ENCODE measurements at regions not wholly inside any gene's neighbourhood (a gene's known extent, or its start where the extent isn't known, plus 50 kb on each side); places are given as distances from the start of the nearest gene placed in this dataset.

DNA sequence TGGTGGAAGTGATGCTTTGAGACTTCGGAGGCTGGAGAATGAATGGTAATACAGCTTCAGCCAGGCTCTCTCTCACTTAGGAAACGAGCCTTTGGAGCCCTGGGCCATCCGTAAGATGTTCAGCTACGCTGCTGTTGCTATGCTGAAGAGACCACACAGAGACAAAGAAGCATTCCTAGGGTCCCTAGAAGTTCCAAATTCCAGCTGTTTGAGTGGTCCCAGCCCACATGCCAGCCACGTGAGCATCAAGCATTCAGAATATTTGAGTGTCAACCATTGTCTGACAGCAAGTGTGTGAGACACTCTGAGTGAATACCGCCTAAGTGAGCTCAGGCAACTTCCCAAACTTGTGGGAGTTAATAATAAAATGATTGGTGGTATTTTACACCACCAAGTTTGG, 212.9 kb downstream of the CD47 start:
- Histone ChIP-seq H3K4me3 (no peak overlapping the region), H3K27ac (no peak overlapping the region), H3K4me1 (no peaks in the 10 kb centered on the region), H3K9me3 (no peaks in the 10 kb centered on the region), H3K27me3 (no peaks in the 10 kb centered on the region), H3K36me3 (replicated peaks in 1 of 2; ENCODE audit: insufficient read depth in 1 of 2, low read depth in 2 of 2) (no peaks in the 10 kb centered on the region)
- intact Hi-C loops (cut with DNase I), result no loop called here
- DNase-seq, result no peak
- no peak for ATAC-seq
- TF ChIP-seq, protein P1, sequence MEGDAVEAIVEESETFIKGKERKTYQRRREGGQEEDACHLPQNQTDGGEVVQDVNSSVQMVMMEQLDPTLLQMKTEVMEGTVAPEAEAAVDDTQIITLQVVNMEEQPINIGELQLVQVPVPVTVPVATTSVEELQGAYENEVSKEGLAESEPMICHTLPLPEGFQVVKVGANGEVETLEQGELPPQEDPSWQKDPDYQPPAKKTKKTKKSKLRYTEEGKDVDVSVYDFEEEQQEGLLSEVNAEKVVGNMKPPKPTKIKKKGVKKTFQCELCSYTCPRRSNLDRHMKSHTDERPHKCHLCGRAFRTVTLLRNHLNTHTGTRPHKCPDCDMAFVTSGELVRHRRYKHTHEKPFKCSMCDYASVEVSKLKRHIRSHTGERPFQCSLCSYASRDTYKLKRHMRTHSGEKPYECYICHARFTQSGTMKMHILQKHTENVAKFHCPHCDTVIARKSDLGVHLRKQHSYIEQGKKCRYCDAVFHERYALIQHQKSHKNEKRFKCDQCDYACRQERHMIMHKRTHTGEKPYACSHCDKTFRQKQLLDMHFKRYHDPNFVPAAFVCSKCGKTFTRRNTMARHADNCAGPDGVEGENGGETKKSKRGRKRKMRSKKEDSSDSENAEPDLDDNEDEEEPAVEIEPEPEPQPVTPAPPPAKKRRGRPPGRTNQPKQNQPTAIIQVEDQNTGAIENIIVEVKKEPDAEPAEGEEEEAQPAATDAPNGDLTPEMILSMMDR (IDR thresholded peaks at IDR 0.05), result no peak
- no peak for TF ChIP-seq POLR2A (IDR thresholded peaks at IDR 0.05)
- WGBS, 2 donors, result 72 to 75% methylated on average over 6 of the region's 6 CpGs

DNA sequence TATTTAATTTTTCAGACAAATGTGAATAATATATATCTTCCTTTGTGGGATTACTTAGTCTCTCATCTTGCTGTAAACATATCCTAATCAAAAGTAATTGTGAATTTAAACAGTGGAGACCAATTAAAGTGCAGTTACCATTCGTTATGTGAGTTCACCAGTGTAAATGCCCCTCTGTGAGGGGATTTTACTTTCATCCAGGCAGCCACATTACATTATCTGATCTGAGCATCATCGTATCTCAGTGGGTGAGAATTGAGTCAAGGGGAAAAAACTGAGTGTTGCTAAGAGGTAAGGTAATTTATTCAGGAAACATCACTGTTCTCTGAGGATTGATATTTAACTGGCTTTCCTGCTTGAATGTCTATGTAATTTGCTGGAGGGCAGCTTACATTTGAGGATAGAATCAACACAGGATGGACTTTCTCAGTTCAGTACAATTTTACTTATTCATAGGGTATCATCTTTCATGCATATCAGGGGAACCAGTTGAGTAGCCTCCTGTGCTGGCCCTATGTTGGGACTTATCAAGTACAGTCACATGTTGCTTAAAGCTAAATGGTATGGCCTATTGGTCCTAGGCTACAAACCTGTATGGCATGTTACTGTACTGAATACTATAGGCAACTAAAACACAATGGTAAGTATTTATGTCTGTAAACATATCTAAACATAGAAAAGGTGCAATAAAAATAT, 219.7 kb downstream of the CD47 start:
- Histone ChIP-seq H3K36me3 (replicated peaks in 1 of 2; ENCODE audit: insufficient read depth in 1 of 2, low read depth in 2 of 2) (no peaks in the 10 kb centered on the region), H3K4me3 (no peak overlapping the region), H3K4me1 (no peaks in the 10 kb centered on the region), H3K9me3 (no peaks in the 10 kb centered on the region), H3K27ac (no peak overlapping the region), H3K27me3 (no peaks in the 10 kb centered on the region)
- TF ChIP-seq, protein P1 (IDR thresholded peaks at IDR 0.05), result no peak
- no peak for TF ChIP-seq POLR2A (IDR thresholded peaks at IDR 0.05)
- intact Hi-C loops (cut with DNase I), result no loop called here
- 67 to 71% methylated on average over 2 of the region's 2 CpGs for WGBS, 2 donors
- no peak for ATAC-seq
- DNase-seq, result no peak

DNA sequence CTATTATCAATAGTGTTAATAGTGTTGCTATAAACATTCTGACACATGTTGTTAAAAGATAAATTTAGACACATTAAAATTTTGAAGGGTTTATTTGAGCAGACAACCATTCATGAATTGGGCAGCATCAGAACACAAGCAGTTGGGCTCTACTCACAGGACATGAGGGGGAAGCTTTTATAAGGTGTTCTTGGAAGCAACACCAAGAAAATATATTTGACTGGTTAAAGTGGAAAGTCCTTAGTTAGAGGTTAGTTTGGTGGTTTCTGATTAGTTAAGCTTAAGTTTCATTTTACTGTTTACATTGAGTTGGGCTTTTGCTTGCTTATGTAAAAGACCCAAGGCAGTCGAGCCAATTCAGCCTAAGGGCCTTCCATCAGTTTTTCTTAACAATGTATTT, 220.7 kb downstream of the CD47 start:
- Histone ChIP-seq H3K27me3 (no peaks in the 10 kb centered on the region), H3K4me3 (no peak overlapping the region), H3K27ac (no peak overlapping the region), H3K4me1 (no peaks in the 10 kb centered on the region), H3K9me3 (no peaks in the 10 kb centered on the region), H3K36me3 (replicated peaks in 1 of 2; ENCODE audit: insufficient read depth in 1 of 2, low read depth in 2 of 2) (no peaks in the 10 kb centered on the region)
- intact Hi-C loops (cut with DNase I), result no loop called here
- ATAC-seq (no peak), DNase-seq (no peak)
- no peak for TF ChIP-seq POLR2A (IDR thresholded peaks at IDR 0.05)
- TF ChIP-seq, protein P1 (IDR thresholded peaks at IDR 0.05), result no peak
- 53 to 55% methylated on average over 1 of the region's 1 CpG for WGBS, 2 donors

DNA sequence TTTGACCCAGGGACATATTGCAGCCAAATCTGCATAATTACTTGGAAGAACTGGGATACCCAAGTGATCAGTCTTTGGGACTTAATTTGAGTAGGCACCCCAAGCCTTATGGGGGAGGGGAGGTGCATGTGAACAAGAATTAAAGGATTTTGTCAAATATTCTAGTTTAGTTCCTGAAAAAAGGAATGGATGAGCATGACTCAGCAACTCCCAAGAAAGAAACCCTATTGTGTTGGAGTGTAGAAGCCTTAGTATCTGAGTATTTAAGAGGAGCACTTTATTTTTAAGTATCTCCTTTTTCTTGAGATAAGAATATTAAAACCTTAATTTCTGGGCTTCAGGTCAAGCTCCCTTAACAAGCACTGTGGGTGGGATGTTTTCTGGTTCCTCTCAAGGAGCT, 222.4 kb downstream of the CD47 start:
- Histone ChIP-seq H3K4me1 (no peaks in the 10 kb centered on the region), H3K9me3 (no peaks in the 10 kb centered on the region), H3K27me3 (no peaks in the 10 kb centered on the region), H3K4me3 (no peak overlapping the region), H3K36me3 (replicated peaks in 1 of 2; ENCODE audit: insufficient read depth in 1 of 2, low read depth in 2 of 2) (no peaks in the 10 kb centered on the region), H3K27ac (no peak overlapping the region)
- DNase-seq (no peak), ATAC-seq (no peak)
- intact Hi-C loops (cut with DNase I), result no loop called here
- TF ChIP-seq, protein P1 (IDR thresholded peaks at IDR 0.05), result no peak
- TF ChIP-seq POLR2A (IDR thresholded peaks at IDR 0.05), result no peak

DNA sequence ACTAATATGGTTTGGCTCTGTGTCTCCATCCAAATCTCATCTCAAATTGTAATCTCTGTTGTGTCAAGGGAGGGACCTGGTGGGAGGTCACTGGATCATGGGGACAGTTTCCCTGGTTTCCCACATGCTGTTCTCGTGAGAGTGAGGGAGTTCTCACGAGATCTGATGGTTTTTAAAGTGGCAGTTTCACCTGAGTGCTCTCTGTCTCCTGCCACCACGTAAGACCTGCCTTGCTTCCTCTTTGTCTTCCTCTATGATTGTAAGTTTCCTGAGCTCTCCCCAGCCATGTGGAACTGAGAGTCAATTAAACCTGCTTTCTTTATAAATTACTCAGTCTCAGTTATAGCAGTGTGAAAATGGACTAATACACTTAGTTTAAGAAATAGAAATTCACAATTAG, 228.9 kb downstream of the CD47 start:
- 21 to 46% methylated on average over 3 of the region's 3 CpGs for WGBS, 2 donors
- no peaks in the 10 kb centered on the region for H3K36me3 ChIP-seq (replicated peaks in 1 of 2; ENCODE audit: insufficient read depth in 1 of 2, low read depth in 2 of 2)
- H3K9me3 ChIP-seq, result no peaks in the 10 kb centered on the region
- no peak for ATAC-seq
- TF ChIP-seq, protein P1 (IDR thresholded peaks at IDR 0.05), result no peak
- no peak for TF ChIP-seq POLR2A (IDR thresholded peaks at IDR 0.05)
- no peaks in the 10 kb centered on the region for H3K4me1 ChIP-seq
- H3K27me3 ChIP-seq, result no peaks in the 10 kb centered on the region
- DNase-seq, result no peak
- no peak overlapping the region for H3K27ac ChIP-seq
- intact Hi-C loops (cut with DNase I), result no loop called here
- H3K4me3 ChIP-seq, result no peak overlapping the region

Data from body of pancreas (tissue), 4 donors.